GM21423 (cell line): ENCODE measurements at regions not wholly inside any gene's neighbourhood (a gene's known extent, or its start where the extent isn't known, plus 50 kb on each side); places are given as distances from the start of the nearest gene placed in this dataset.

ENCODE experiments used
- ATAC-seq: cut with Tn5 transposase; IDR thresholded peaks from one replicate; pipeline ENCODE4 v1.9.1; 2021; ENCODE audit warnings: mild to moderate bottlenecking, moderate library complexity; ENCODE audit not compliant: unreplicated experiment

- ATAC-seq: no peak
Measured at GRCh38 chr6:71512256-71512655, 223.6 kb downstream of the OGFRL1 start.

GRCh38 chr6:71513036-71513435 lies 224.4 kb downstream of the OGFRL1 start:
- ATAC-seq: no peak

GRCh38 chr6:71523548-71523947 lies 234.9 kb downstream of the OGFRL1 start:
- no peak for ATAC-seq

- ATAC-seq: no peak
Measured at GRCh38 chr6:71524201-71524600, 235.6 kb downstream of the OGFRL1 start.

- ATAC-seq: no peak
Measured at GRCh38 chr6:71527886-71528285, 239.3 kb downstream of the OGFRL1 start.

GRCh38 chr6:71529026-71529425 lies 240.4 kb downstream of the OGFRL1 start:
- ATAC-seq: no peak

- no peak for ATAC-seq
Measured at GRCh38 chr6:71529769-71530168, 241.2 kb downstream of the OGFRL1 start.

GRCh38 chr6:71531006-71531405 lies 242.4 kb downstream of the OGFRL1 start:
- no peak for ATAC-seq

GRCh38 chr6:71531841-71532240 lies 243.2 kb downstream of the OGFRL1 start:
- no peak for ATAC-seq

- ATAC-seq: no peak
Measured at GRCh38 chr6:71533939-71534379, 245.3 kb downstream of the OGFRL1 start.

GRCh38 chr6:71534921-71535320 lies 246.3 kb downstream of the OGFRL1 start:
- no peak for ATAC-seq

- ATAC-seq: no peak
Measured at GRCh38 chr6:71537717-71538116, 249.1 kb downstream of the OGFRL1 start.

- ATAC-seq: no peak
Measured at GRCh38 chr6:71544028-71544427, 255.4 kb downstream of the OGFRL1 start.

- no peak for ATAC-seq
Measured at GRCh38 chr6:71544906-71545305, 256.3 kb downstream of the OGFRL1 start.

- no peak for ATAC-seq
Measured at GRCh38 chr6:71545905-71546304, 257.3 kb downstream of the OGFRL1 start.

- no peak for ATAC-seq
Measured at GRCh38 chr6:71551798-71552197, 263.2 kb downstream of the OGFRL1 start.

GRCh38 chr6:71556141-71556540 lies 267.5 kb downstream of the OGFRL1 start:
- ATAC-seq: no peak

GRCh38 chr6:71558974-71559373 lies 270.4 kb downstream of the OGFRL1 start:
- ATAC-seq: no peak

GRCh38 chr6:71567562-71567961 lies 279.0 kb downstream of the OGFRL1 start:
- ATAC-seq: no peak

- ATAC-seq: no peak
Measured at GRCh38 chr6:71577766-71578165, 289.2 kb downstream of the OGFRL1 start.

GRCh38 chr6:71579902-71580301 lies 291.3 kb downstream of the OGFRL1 start:
- no peak for ATAC-seq

GRCh38 chr6:71582820-71583219 lies 294.2 kb downstream of the OGFRL1 start:
- ATAC-seq: no peak

- ATAC-seq: no peak
Measured at GRCh38 chr6:71584712-71585436, 296.3 kb downstream of the OGFRL1 start.
